WTC11 (cell line): ENCODE measurements at regions not wholly inside any gene's neighbourhood (a gene's known extent, or its start where the extent isn't known, plus 50 kb on each side); places are given as distances from the start of the nearest gene placed in this dataset.

Experiments
- ATF3 ChIP-seq: sonication (generic); formaldehyde crosslinking; conservative IDR thresholded peaks from 2 replicates; pipeline ENCODE4 v1.8.1; 2022; ENCODE audit warnings: mild to moderate bottlenecking, missing genetic modification reagents
- CTCF ChIP-seq: fragments of 200-600 bp; IDR thresholded peaks from 2 replicates; pipeline ENCODE4 v1.8.0; 2022; ENCODE audit warnings: antibody characterized with exemption
- E2F4 ChIP-seq: sonication (generic); formaldehyde crosslinking; IDR thresholded peaks from 2 replicates; pipeline ENCODE4 v1.8.1; 2022; ENCODE audit warnings: low read depth, mild to moderate bottlenecking, moderate library complexity, missing genetic modification reagents, borderline replicate concordance
- JUN ChIP-seq: sonication (generic); formaldehyde crosslinking; IDR thresholded peaks from 2 replicates; pipeline ENCODE4 v1.8.0; 2023; ENCODE audit warnings: mild to moderate bottlenecking, missing genetic modification reagents
- SP1 ChIP-seq: sonication (generic); formaldehyde crosslinking; conservative IDR thresholded peaks from 2 replicates; pipeline ENCODE4 v1.8.1; 2022; ENCODE audit warnings: missing genetic modification reagents
- TEAD4 ChIP-seq: sonication (generic); formaldehyde crosslinking; IDR thresholded peaks from 2 replicates; pipeline ENCODE4 v1.8.0; 2022; ENCODE audit warnings: mild to moderate bottlenecking, missing genetic modification reagents
- USF2 ChIP-seq: sonication (generic); formaldehyde crosslinking; IDR thresholded peaks from 2 replicates; pipeline ENCODE4 v1.8.1; 2023; ENCODE audit warnings: mild to moderate bottlenecking, missing genetic modification reagents, moderate library complexity
- ZNF219 ChIP-seq: sonication (generic); formaldehyde crosslinking; IDR thresholded peaks from 2 replicates; pipeline ENCODE4 v1.8.0; 2023; ENCODE audit warnings: missing genetic modification reagents, mild to moderate bottlenecking, borderline replicate concordance
- ZNF512 ChIP-seq: sonication (generic); formaldehyde crosslinking; IDR thresholded peaks from 2 replicates; pipeline ENCODE4 v1.8.1; 2022; ENCODE audit warnings: missing genetic modification reagents, borderline replicate concordance

- TF ChIP-seq E2F4 (CRISPR knock-in tag) (no peak), CTCF (no peak), ZNF219 (CRISPR knock-in tag) (no peak), SP1 (no peak), ATF3 (CRISPR knock-in tag) (no peak), TEAD4 (no peak), JUN (no peak), USF2 (CRISPR knock-in tag) (no peak), ZNF512 (CRISPR knock-in tag) (no peak)
Observed at GRCh38 chrX:56366901-56367300, 134.7 kb downstream of the KLF8 start.
